ENCODE measurements at regions not wholly inside any gene's neighbourhood (a gene's known extent, or its start where the extent isn't known, plus 50 kb on each side); places are given as distances from the start of the nearest gene placed in this dataset.
"Not testable (repeated sequence)": the region's sequence is repeated elsewhere in the genome, so short reads cannot be mapped to it uniquely, and the experiment has no call there.

GRCh38 chr1:187714470-187714869, 885.7 kb downstream of the PLA2G4A start:
- peak in 2 of 8 experiments; percentile 20 to 54 for ATAC-seq (replicated peaks in 6 of 8)
- in situ Hi-C loops (cut with MboI; ENCODE audit: low pct_unique_long_range_greater_than_20kb in 2 of 9, low sequenced_read_pairs in 9 of 9, unreplicated experiment in 9 of 9) = no loop called here
- Histone ChIP-seq H3K4me3 (no peak overlapping the region), H3K27ac (no peak overlapping the region), H3K4me1 (replicated peaks in 1 of 2) (no peaks in the 10 kb centered on the region)
- WGBS, 10 experiments = 17 to 100% (median 68%) methylated on average over 2 to 6 of the region's 6 CpGs; no CpG with 5 or more reads in 2 of the 10 experiments

DNA sequence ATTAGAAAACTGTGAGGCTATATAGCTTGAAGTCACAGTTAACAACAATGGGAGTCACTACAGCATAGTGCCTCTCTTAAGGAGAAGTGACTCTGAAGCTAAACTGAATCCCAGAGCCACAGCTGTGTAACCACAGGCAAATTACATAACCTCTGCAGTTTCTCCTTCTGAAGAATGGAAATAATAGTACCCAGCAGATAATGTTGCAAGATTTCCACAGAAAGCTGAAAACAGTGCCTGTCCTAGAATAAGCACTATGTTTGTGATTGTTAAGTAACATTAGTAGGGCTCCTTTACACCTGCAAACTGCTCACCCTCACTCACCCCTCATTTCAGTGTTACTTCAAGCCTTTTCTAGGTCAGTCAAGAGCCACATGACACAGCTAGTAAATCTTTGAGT, 886.7 kb downstream of the PLA2G4A start:
- in situ Hi-C loops (cut with MboI; ENCODE audit: low pct_unique_long_range_greater_than_20kb in 2 of 9, low sequenced_read_pairs in 9 of 9, unreplicated experiment in 9 of 9) = no loop called here
- no peaks in the 10 kb centered on the region for H3K4me1 ChIP-seq (replicated peaks in 1 of 2)
- H3K4me3 ChIP-seq = no peak overlapping the region
- ATAC-seq (replicated peaks in 6 of 8) = no peak
- no peak overlapping the region for H3K27ac ChIP-seq

DNA sequence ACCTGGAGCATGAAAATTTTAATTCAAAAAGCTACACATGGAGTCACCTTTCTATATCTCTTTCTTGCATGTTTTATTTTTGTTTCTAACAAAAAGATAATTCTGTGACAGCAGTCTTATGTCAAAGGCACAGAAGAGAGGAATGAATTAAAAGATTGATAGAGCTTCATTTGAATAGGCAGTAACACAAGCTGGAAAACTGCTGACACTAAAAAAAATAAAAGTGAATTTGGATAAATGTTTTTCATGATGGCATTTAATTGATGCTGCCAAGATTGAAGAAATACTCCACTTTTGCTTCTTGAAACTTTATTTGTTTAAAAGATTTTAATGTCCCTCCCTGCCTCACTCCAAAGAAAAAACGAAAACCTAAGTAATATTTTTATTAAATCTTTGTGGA, 887.4 kb downstream of the PLA2G4A start:
- H3K4me3 ChIP-seq = no peak overlapping the region
- 0 to 100% (median 59%) methylated on average over 1 of the region's 1 CpG; no CpG with 5 or more reads in 2 of the 10 experiments for WGBS, 10 experiments
- H3K4me1 ChIP-seq (replicated peaks in 1 of 2) = no peaks in the 10 kb centered on the region
- H3K27ac ChIP-seq = no peak overlapping the region
- in situ Hi-C loops (cut with MboI; ENCODE audit: low pct_unique_long_range_greater_than_20kb in 2 of 9, low sequenced_read_pairs in 9 of 9, unreplicated experiment in 9 of 9) = no loop called here
- ATAC-seq (replicated peaks in 6 of 8) = no peak

DNA sequence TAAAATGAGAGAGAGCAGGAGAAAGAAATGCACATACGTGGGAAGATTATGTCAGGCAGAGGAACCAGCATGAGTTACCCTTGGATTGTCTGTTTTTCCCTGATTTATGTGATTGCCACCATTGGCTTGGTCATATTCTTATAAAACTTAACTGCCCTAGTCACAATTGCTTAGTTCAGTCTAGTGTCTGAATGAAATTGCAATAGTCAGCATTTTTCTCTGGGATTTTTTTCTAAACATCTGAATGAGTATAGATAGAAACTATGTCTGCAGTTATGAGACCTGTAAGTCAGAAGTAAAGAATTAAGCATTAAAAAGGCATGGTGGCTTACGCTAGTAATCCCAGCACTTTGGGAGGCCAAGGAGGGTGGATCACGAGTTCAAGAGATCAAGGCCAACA, 889.8 kb downstream of the PLA2G4A start:
- Histone ChIP-seq H3K27ac (no peak overlapping the region), H3K4me3 (no peak overlapping the region), H3K4me1 (replicated peaks in 1 of 2) (no peaks in the 10 kb centered on the region)
- WGBS, 10 experiments = 14 to 100% (median 87%) methylated on average over 1 to 3 of the region's 3 CpGs
- ATAC-seq (replicated peaks in 6 of 8) = no peak
- in situ Hi-C loops (cut with MboI; ENCODE audit: low pct_unique_long_range_greater_than_20kb in 2 of 9, low sequenced_read_pairs in 9 of 9, unreplicated experiment in 9 of 9) = no loop called here

- no peaks in the 10 kb centered on the region for H3K4me1 ChIP-seq (replicated peaks in 1 of 2)
- no peak for ATAC-seq (replicated peaks in 6 of 8)
- no peak overlapping the region for H3K4me3 ChIP-seq
- in situ Hi-C loops (cut with MboI; ENCODE audit: low pct_unique_long_range_greater_than_20kb in 2 of 9, low sequenced_read_pairs in 9 of 9, unreplicated experiment in 9 of 9) = no loop called here
- no peak overlapping the region for H3K27ac ChIP-seq
Measured at GRCh38 chr1:187721216-187721615, 892.5 kb downstream of the PLA2G4A start.

GRCh38 chr1:187725216-187725615, 896.5 kb downstream of the PLA2G4A start:
- Histone ChIP-seq H3K4me3 (no peak overlapping the region), H3K27ac (no peak overlapping the region), H3K4me1 (replicated peaks in 1 of 2) (no peaks in the 10 kb centered on the region)
- WGBS, 10 experiments = 6 to 96% (median 80%) methylated on average over 1 to 2 of the region's 2 CpGs; no CpG with 5 or more reads in 1 of the 10 experiments
- no peak for ATAC-seq (replicated peaks in 6 of 8)
- in situ Hi-C loops (cut with MboI; ENCODE audit: low pct_unique_long_range_greater_than_20kb in 2 of 9, low sequenced_read_pairs in 9 of 9, unreplicated experiment in 9 of 9) = no loop called here

DNA sequence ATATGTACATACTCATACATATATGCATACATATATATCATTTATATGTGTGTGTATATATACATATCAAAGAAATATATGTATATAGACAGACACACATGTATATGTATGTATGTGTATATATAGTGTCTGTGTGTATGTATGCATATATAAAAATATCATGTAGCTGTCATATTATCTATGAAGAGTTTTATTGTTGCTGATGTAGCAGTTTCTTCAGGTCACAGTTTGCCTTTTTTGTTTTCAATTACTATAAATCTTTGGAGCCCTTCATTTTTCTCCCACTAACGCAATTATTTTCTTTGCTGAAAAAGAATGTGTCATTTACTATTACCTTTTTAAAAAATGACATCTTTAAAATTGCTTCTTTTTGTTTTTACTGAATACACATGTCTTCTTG, 904.5 kb downstream of the PLA2G4A start:
- in situ Hi-C loops (cut with MboI; ENCODE audit: low pct_unique_long_range_greater_than_20kb in 2 of 9, low sequenced_read_pairs in 9 of 9, unreplicated experiment in 9 of 9) = no loop called here
- no peak overlapping the region for H3K27ac ChIP-seq
- peaks cover 3 to 6% of the 10 kb centered on the region in 2 donors for H3K4me1 ChIP-seq (replicated peaks in 1 of 2)
- WGBS, 10 experiments = 11 to 100% (median 43%) methylated on average over 1 of the region's 1 CpG; no CpG with 5 or more reads in 2 of the 10 experiments
- H3K4me3 ChIP-seq = no peak overlapping the region
- ATAC-seq (replicated peaks in 6 of 8) = no peak

GRCh38 chr1:187734427-187734826, 905.7 kb downstream of the PLA2G4A start:
- ATAC-seq (replicated peaks in 6 of 8) = no peak
- in situ Hi-C loops (cut with MboI; ENCODE audit: low pct_unique_long_range_greater_than_20kb in 2 of 9, low sequenced_read_pairs in 9 of 9, unreplicated experiment in 9 of 9) = no loop called here
- no peak overlapping the region for H3K4me3 ChIP-seq
- peaks cover 3 to 6% of the 10 kb centered on the region in 2 donors for H3K4me1 ChIP-seq (replicated peaks in 1 of 2)
- H3K27ac ChIP-seq = no peak overlapping the region
- 44 to 100% (median 73%) methylated on average over 1 to 4 of the region's 4 CpGs; no CpG with 5 or more reads in 2 of the 10 experiments for WGBS, 10 experiments

DNA sequence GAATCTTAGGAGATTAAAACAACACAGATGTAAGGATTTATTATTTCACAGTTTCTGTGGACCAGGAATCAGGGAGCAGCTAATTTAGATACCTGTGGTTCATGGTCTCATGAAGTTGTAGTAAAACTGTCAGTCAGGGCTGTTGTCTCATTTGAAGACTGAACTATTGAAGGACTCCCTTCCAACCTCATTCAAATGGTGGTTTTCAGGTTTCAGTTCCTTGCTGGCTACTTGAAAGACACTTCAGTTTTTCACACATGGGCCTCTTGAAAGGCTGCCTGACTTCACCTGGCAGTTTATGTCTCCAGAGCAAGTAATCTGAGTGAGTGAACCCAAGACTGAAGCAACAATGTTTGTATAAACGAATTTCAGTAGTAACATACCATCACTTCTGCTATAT, 915.9 kb downstream of the PLA2G4A start:
- Histone ChIP-seq H3K27ac (no peak overlapping the region), H3K4me1 (replicated peaks in 1 of 2) (no peaks in the 10 kb centered on the region), H3K4me3 (no peak overlapping the region)
- in situ Hi-C loops (cut with MboI; ENCODE audit: low pct_unique_long_range_greater_than_20kb in 2 of 9, low sequenced_read_pairs in 9 of 9, unreplicated experiment in 9 of 9) = no loop called here
- 0 to 88% (median 50%) methylated on average over 1 of the region's 1 CpG; no CpG with 5 or more reads in 3 of the 10 experiments for WGBS, 10 experiments
- no peak for ATAC-seq (replicated peaks in 6 of 8)

DNA sequence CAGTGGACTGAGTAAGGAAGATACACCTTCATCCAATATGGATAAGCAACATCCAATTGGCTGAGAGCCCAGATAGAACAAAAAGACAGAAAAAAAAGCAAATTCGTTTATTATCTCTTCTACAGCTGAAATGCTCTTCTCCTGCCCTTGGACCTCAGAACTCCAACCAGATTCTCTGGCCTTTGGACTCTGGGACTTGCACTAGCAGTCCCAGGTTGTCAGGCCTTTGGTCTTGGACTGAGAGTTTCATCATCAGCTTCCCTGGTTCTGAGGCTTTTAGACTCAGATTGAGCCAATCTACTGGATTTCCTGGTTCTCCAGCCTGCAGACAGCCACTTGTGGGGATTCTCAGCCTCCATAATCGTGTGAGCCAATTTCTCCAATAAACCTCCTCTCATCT, 926.8 kb downstream of the PLA2G4A start:
- Histone ChIP-seq H3K27ac (no peak overlapping the region), H3K4me3 (no peak overlapping the region), H3K4me1 (replicated peaks in 1 of 2) (no peaks in the 10 kb centered on the region)
- 0 to 95% (median 53%) methylated on average over 1 to 2 of the region's 2 CpGs; no CpG with 5 or more reads in 2 of the 10 experiments for WGBS, 10 experiments
- no peak for ATAC-seq (replicated peaks in 6 of 8)
- in situ Hi-C loops (cut with MboI; ENCODE audit: low pct_unique_long_range_greater_than_20kb in 2 of 9, low sequenced_read_pairs in 9 of 9, unreplicated experiment in 9 of 9) = no loop called here

DNA sequence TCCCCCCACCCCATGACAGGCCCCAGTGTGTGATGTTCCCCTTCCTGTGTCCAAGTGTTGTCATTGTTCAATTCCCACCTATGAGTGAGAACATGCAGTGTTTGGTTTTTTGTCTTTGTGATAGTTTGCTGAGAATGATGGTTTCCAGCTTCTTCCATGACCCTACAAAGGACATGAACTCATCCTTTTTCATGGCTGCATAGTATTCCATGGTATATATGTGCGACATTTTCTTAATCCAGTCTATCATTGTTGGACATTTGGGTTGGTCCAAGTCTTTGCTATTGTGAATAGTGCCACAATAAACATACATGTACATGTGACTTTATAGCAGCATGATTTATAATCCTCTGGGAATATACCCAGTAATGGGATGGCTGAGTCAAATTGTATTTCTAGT, 927.9 kb downstream of the PLA2G4A start:
- H3K4me1 ChIP-seq (replicated peaks in 1 of 2); ATAC-seq (replicated peaks in 6 of 8); H3K27ac ChIP-seq; H3K4me3 ChIP-seq; in situ Hi-C loops (cut with MboI; ENCODE audit: low pct_unique_long_range_greater_than_20kb in 2 of 9, low sequenced_read_pairs in 9 of 9, unreplicated experiment in 9 of 9): not testable (repeated sequence)
- 86 to 100% (median 96%) methylated on average over 1 of the region's 1 CpG; no CpG with 5 or more reads in 6 of the 10 experiments for WGBS, 10 experiments

DNA sequence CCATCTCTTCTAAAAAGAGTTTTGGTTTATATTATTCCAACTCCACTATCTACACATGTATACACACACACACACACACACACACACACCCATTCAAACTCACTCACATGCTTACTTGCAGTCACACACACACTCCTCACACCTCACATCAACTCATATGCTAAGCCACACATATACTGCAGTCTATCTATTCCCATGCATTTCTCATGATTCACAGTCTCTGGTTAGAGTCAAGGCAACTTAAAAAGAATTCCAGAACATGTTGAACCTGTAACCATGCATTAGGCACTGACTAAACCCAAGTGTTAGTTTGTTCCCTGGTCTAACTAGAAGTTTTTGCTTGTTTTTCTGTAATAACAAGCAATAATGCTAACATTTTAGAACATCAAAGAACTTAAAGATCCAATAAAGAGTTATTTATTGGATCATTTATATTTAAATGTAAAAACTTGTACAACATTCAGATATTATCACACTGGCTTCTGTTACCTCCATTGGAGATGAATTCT, 931.1 kb downstream of the PLA2G4A start:
- Histone ChIP-seq H3K27ac (no peak overlapping the region), H3K4me3 (no peak overlapping the region), H3K4me1 (replicated peaks in 1 of 2) (no peaks in the 10 kb centered on the region)
- ATAC-seq (replicated peaks in 6 of 8) = peak in 1 of 8 experiments; percentile 52
- in situ Hi-C loops (cut with MboI; ENCODE audit: low pct_unique_long_range_greater_than_20kb in 2 of 9, low sequenced_read_pairs in 9 of 9, unreplicated experiment in 9 of 9) = no loop called here

- peak in 5 of 8 experiments; percentile 19 to 98 (median 75) for ATAC-seq (replicated peaks in 6 of 8)
- in situ Hi-C loops (cut with MboI; ENCODE audit: low pct_unique_long_range_greater_than_20kb in 2 of 9, low sequenced_read_pairs in 9 of 9, unreplicated experiment in 9 of 9) = no loop called here
- H3K27ac ChIP-seq = no peak overlapping the region
- H3K4me3 ChIP-seq = no peak overlapping the region
- 0 to 100% (median 62%) methylated on average over 1 to 5 of the region's 5 CpGs for WGBS, 10 experiments
- no peaks in the 10 kb centered on the region for H3K4me1 ChIP-seq (replicated peaks in 1 of 2)
Measured at GRCh38 chr1:187762118-187762517, 933.4 kb downstream of the PLA2G4A start.

- ATAC-seq (replicated peaks in 6 of 8) = no peak
- in situ Hi-C loops (cut with MboI; ENCODE audit: low pct_unique_long_range_greater_than_20kb in 2 of 9, low sequenced_read_pairs in 9 of 9, unreplicated experiment in 9 of 9) = no loop called here
- H3K4me1 ChIP-seq (replicated peaks in 1 of 2) = no peaks in the 10 kb centered on the region
- no peak overlapping the region for H3K27ac ChIP-seq
- H3K4me3 ChIP-seq = no peak overlapping the region
Measured at GRCh38 chr1:187763465-187763864, 934.7 kb downstream of the PLA2G4A start.

Measured in motor neuron (in vitro differentiated cells).